ENCODE measurements at regions not wholly inside any gene's neighbourhood (a gene's known extent, or its start where the extent isn't known, plus 50 kb on each side); places are given as distances from the start of the nearest gene placed in this dataset.

DNA sequence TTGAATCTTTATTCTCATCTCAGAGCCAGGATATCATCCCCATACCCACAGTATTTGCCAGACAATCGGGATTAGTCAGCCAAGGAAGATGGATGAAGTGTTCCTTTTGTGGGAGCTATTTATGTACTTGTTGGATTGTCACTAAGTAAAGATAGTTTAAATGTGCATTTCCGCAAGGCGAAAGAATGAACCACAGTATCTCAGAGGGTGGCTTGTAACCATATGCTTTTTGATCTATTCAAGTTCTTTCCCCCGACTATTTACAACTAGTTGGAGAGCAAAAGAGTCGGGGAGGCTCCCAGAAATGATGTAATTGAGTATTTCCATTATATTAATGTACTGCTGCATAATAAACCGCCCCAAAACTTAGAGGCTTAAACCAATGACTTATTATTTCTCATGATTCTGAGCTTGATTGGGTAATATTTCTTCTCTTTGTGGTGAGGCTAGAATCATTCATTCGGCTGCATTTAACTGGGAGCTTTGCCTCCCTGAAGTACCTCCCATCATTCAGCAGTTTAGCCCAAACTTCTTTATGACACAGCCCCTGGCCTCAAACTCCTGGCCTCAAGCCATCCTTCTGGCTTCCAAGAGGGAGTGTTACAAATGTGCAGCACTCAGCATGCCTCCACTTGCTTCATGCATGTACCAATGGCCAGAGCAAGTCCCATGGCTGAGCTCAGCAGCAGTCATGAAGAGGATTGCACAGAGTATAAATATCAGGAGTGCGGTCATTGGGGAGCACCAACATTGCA lies 423.7 kb downstream of the METTL4 start:
- intact Hi-C loops (cut with DNase I): no loop called here
- Histone ChIP-seq H3K27me3 (no peaks in the 10 kb centered on the region), H3K4me3 (no peak overlapping the region), H3K36me3 (no peaks in the 10 kb centered on the region), H3K27ac (no peak overlapping the region), H3K4me1 (no peaks in the 10 kb centered on the region), H3K9me3 (no peaks in the 10 kb centered on the region)
- 59% methylated on average over 7 of the region's 8 CpGs for WGBS (ENCODE audit: insufficient coverage, low coverage, low lambda C conversion rate, missing lambda C conversion rate)
- TF ChIP-seq, protein P1, sequence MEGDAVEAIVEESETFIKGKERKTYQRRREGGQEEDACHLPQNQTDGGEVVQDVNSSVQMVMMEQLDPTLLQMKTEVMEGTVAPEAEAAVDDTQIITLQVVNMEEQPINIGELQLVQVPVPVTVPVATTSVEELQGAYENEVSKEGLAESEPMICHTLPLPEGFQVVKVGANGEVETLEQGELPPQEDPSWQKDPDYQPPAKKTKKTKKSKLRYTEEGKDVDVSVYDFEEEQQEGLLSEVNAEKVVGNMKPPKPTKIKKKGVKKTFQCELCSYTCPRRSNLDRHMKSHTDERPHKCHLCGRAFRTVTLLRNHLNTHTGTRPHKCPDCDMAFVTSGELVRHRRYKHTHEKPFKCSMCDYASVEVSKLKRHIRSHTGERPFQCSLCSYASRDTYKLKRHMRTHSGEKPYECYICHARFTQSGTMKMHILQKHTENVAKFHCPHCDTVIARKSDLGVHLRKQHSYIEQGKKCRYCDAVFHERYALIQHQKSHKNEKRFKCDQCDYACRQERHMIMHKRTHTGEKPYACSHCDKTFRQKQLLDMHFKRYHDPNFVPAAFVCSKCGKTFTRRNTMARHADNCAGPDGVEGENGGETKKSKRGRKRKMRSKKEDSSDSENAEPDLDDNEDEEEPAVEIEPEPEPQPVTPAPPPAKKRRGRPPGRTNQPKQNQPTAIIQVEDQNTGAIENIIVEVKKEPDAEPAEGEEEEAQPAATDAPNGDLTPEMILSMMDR (IDR thresholded peaks at IDR 0.05): no peak
- no peak for TF ChIP-seq POLR2A (IDR thresholded peaks at IDR 0.05)
- DNase-seq: no peak
- ATAC-seq: no peak

DNA sequence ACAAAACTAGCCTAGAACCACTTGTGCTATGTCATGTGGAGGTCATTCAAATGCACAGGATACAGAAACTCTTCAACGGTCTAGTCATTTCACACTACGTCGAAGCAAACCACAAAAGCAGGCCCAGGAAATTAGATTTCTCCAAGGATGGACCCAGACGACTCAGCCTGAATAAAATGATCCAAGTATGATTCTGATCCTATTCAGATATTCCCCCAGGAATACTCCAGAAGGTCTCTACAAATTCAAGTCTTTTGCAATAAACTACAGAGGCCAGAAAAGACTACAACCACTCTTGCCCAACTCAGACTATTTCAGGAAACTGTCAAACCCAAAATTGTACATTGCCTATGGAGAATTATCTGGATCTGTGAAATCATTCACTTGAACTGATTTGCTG lies 422.5 kb downstream of the METTL4 start:
- intact Hi-C loops (cut with DNase I): no loop called here
- DNase-seq (no peak), ATAC-seq (no peak)
- no peaks in the 10 kb centered on the region for H3K36me3 ChIP-seq
- no peaks in the 10 kb centered on the region for H3K4me1 ChIP-seq
- H3K27ac ChIP-seq: no peak overlapping the region
- no peaks in the 10 kb centered on the region for H3K9me3 ChIP-seq
- 50% methylated on average over 4 of the region's 4 CpGs for WGBS (ENCODE audit: insufficient coverage, low coverage, low lambda C conversion rate, missing lambda C conversion rate)
- no peaks in the 10 kb centered on the region for H3K27me3 ChIP-seq
- no peak for TF ChIP-seq POLR2A (IDR thresholded peaks at IDR 0.05)
- TF ChIP-seq, protein P1 (IDR thresholded peaks at IDR 0.05): no peak
- no peak overlapping the region for H3K4me3 ChIP-seq

DNA sequence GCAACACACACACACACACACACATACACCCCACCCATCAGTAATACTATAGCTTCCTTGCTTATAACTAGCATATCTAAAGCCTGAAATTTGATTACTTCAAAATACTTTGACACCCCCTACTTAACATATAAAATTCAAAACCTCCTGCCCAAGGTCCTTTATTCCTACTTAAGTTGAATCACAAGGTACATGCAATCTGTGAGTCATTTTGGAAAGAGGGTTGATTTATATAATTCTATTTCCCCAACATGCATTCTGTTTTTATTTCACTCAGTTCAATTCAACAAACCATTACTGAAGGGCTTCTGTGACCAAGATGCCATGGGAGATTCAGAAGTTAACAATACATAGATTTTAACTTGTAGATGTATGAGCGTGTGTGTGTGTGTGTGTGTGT lies 420.7 kb downstream of the METTL4 start:
- DNase-seq (no peak), ATAC-seq (no peak)
- intact Hi-C loops (cut with DNase I): no loop called here
- no peaks in the 10 kb centered on the region for H3K27me3 ChIP-seq
- H3K4me3 ChIP-seq: no peak overlapping the region
- TF ChIP-seq, protein P1 (IDR thresholded peaks at IDR 0.05): no peak
- no peak for TF ChIP-seq POLR2A (IDR thresholded peaks at IDR 0.05)
- no peak overlapping the region for H3K27ac ChIP-seq
- no peaks in the 10 kb centered on the region for H3K9me3 ChIP-seq
- whole genome bisulfite sequencing (ENCODE audit: insufficient coverage, low coverage, low lambda C conversion rate, missing lambda C conversion rate): 72% methylated on average over 1 of the region's 1 CpG
- no peaks in the 10 kb centered on the region for H3K36me3 ChIP-seq
- no peaks in the 10 kb centered on the region for H3K4me1 ChIP-seq

DNA sequence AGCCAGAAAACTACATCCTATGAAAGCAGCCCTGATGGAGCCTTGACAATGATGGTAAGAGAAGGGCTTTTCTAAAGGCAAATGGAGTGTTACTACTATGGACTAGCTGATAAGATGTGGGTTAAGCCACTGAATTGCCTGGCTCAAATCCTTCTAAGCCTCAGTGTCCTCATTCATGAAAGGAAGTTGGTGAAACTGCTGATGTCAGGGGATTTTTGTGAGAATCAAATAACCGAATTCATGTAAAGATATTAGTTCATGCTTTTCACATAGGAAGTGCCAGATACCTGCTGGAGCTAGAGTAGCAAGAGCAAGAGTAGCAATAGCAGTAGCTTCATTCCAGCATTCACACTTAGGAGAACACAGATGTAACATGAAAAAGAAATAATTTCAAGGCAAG lies 417.0 kb downstream of the METTL4 start:
- Histone ChIP-seq H3K36me3 (no peaks in the 10 kb centered on the region), H3K9me3 (no peaks in the 10 kb centered on the region), H3K4me1 (no peaks in the 10 kb centered on the region), H3K27ac (no peak overlapping the region), H3K4me3 (no peak overlapping the region), H3K27me3 (no peaks in the 10 kb centered on the region)
- ATAC-seq (no peak), DNase-seq (no peak)
- WGBS (ENCODE audit: insufficient coverage, low coverage, low lambda C conversion rate, missing lambda C conversion rate): 23% methylated on average over 1 of the region's 1 CpG
- TF ChIP-seq, protein P1 (IDR thresholded peaks at IDR 0.05): no peak
- no peak for TF ChIP-seq POLR2A (IDR thresholded peaks at IDR 0.05)
- intact Hi-C loops (cut with DNase I): no loop called here

All from right lobe of liver (tissue), 6 donors.